HepG2 (cell line): ENCODE measurements at regions not wholly inside any gene's neighbourhood (a gene's known extent, or its start where the extent isn't known, plus 50 kb on each side); places are given as distances from the start of the nearest gene placed in this dataset.

Experiments
- CTCF ChIP-seq: sonication (generic); formaldehyde crosslinking; IDR thresholded peaks from 2 replicates; pipeline ENCODE4 v1.5.0; 2020; ENCODE audit warnings: mild to moderate bottlenecking, missing genetic modification reagents, moderate library complexity
- KLF9 ChIP-seq: IDR thresholded peaks from 2 replicates; pipeline ENCODE4 v1.6.1; 2016; ENCODE audit warnings: low read depth
- MNT ChIP-seq: fragments of 450-650 bp; IDR thresholded peaks from 2 replicates; pipeline ENCODE4 v1.6.1; 2016
- ZNF564 ChIP-seq: sonication (generic); formaldehyde crosslinking; IDR thresholded peaks from 2 replicates; pipeline ENCODE4 v1.8.1; 2023; ENCODE audit warnings: mild to moderate bottlenecking, missing genetic modification reagents

GRCh38 chr3:82596805-82597204 lies 835.4 kb upstream of the GBE1 start:
- TF ChIP-seq ZNF564 (no peak), MNT (no peak), CTCF (CRISPR knock-in tag) (no peak), KLF9 (CRISPR knock-in tag) (no peak)
